Esophagus squamous epithelium (tissue), 5 donors: ENCODE measurements at regions not wholly inside any gene's neighbourhood (a gene's known extent, or its start where the extent isn't known, plus 50 kb on each side); places are given as distances from the start of the nearest gene placed in this dataset.

Experiments
- DNase-seq: peaks from one replicate; lab custom pipeline; 2025; lab: John Stamatoyannopoulos, UW
- H3K27ac ChIP-seq, 4 donors: fragments of 200-600 bp; sonication (generic); one replicate each; pipeline ENCODE4 v1.5.1; 2016 to 2019; ENCODE audit warnings: mild to moderate bottlenecking in 1 of 4
- H3K27me3 ChIP-seq, 4 donors: fragments of 200-600 bp; sonication (generic); 1 replicate in 3 of 4; 2 replicates in 1 of 4; pipeline versions ENCODE4 v1.5.1 to v1.6.0; 2017 to 2021; ENCODE audit warnings: antibody characterized with exemption in 1 of 4
- H3K36me3 ChIP-seq, 3 donors: fragments of 200-600 bp; sonication (generic); one replicate each; pipeline ENCODE4 v1.5.1; 2016 to 2019
- H3K4me1 ChIP-seq, 3 donors: fragments of 200-600 bp; sonication (generic); one replicate each; pipeline ENCODE4 v1.5.1; 2017 to 2019
- H3K4me3 ChIP-seq, 4 donors: fragments of 200-600 bp; sonication (generic); 1 replicate in 3 of 4; 2 replicates in 1 of 4; pipeline ENCODE4 v1.5.1; 2016 to 2019; ENCODE audit warnings: mild to moderate bottlenecking in 2 of 4, moderate library complexity in 1 of 4
- H3K9me3 ChIP-seq, 3 donors: fragments of 200-600 bp; sonication (generic); one replicate each; pipeline ENCODE4 v1.5.1; 2016 to 2019
- CTCF ChIP-seq, 6 experiments: fragments of 450-650 bp in 4 of 6; fragments of 200-600 bp in 2 of 6; sonication (generic) in 2 of 6; IDR thresholded peaks; one replicate each; pipeline ENCODE4 v1.5.1; 2016 to 2019; ENCODE audit warnings: antibody characterized with exemption in 6 of 6, mild to moderate bottlenecking in 4 of 6, moderate library complexity in 4 of 6
- POLR2A ChIP-seq, 4 donors: fragments of 450-650 bp; IDR thresholded peaks; one replicate each; pipeline ENCODE4 v1.6.1; 2017; ENCODE audit warnings: antibody characterized with exemption in 4 of 4, mild to moderate bottlenecking in 4 of 4, moderate library complexity in 3 of 4
- WGBS, 2 donors: methylation state at CpG; one replicate each; pipeline ENCODE4 v1.1.5; 2018; 5-methylcytosine and 5-hydroxymethylcytosine counted together
- intact Hi-C: fragments of 100-400 bp; cut with DNase I; formaldehyde crosslinking; loops from one replicate; pipeline ENCODE4 v1.15.0; 2022
- donor health status: DM: yes; HTN: yes; CAD: no.

- no peak overlapping the region for H3K4me3 ChIP-seq
- no peaks in the 10 kb centered on the region for H3K36me3 ChIP-seq
- no peaks in the 10 kb centered on the region for H3K9me3 ChIP-seq
- H3K4me1 ChIP-seq, result peaks cover 0 to 5% (median 0%) of the 10 kb centered on the region in 3 donors
- DNase-seq, result no peak
- WGBS, 2 donors, result 35 to 49% methylated on average over 5 of the region's 5 CpGs
- TF ChIP-seq POLR2A (IDR thresholded peaks at IDR 0.05) (no peak), CTCF (IDR thresholded peaks at IDR 0.05) (no peak)
- no peak overlapping the region for H3K27ac ChIP-seq
- peaks cover 0 to 3% (median 0%) of the 10 kb centered on the region in 4 donors for H3K27me3 ChIP-seq
- intact Hi-C loops, result no loop called here
Observed at GRCh38 chr4:185950891-185951290, 118.1 kb upstream of the TLR3 start.

- WGBS, 2 donors, result 80 to 88% methylated on average over 7 of the region's 7 CpGs
Observed at GRCh38 chr4:185955151-185955770, 113.7 kb upstream of the TLR3 start.

GRCh38 chr4:185955826-185956543 is 113.0 kb upstream of the TLR3 start:
- intact Hi-C loops, result no loop called here
- Histone ChIP-seq H3K9me3 (no peaks in the 10 kb centered on the region), H3K4me3 (no peak overlapping the region), H3K36me3 (no peaks in the 10 kb centered on the region), H3K27ac (no peak overlapping the region), H3K27me3 (peaks cover 0 to 7% (median 0%) of the 10 kb centered on the region in 4 donors), H3K4me1 (peaks cover 0 to 4% (median 0%) of the 10 kb centered on the region in 3 donors)
- TF ChIP-seq POLR2A (IDR thresholded peaks at IDR 0.05), result no peak
- no peak for TF ChIP-seq CTCF (IDR thresholded peaks at IDR 0.05)
- no peak for DNase-seq
- 72 to 79% methylated on average over 10 to 15 of the region's 15 CpGs for WGBS, 2 donors

More at GRCh38 chr4:185955151-185955770, 113.7 kb upstream of the TLR3 start:
- Histone ChIP-seq H3K27ac (no peak overlapping the region), H3K4me1 (peaks cover 0 to 5% (median 0%) of the 10 kb centered on the region in 3 donors), H3K27me3 (peaks cover 0 to 7% (median 0%) of the 10 kb centered on the region in 4 donors), H3K4me3 (no peak overlapping the region), H3K36me3 (no peaks in the 10 kb centered on the region), H3K9me3 (no peaks in the 10 kb centered on the region)
- no peak for DNase-seq
- intact Hi-C loops, result no loop called here
- TF ChIP-seq CTCF (IDR thresholded peaks at IDR 0.05), result no peak
- TF ChIP-seq POLR2A (IDR thresholded peaks at IDR 0.05), result no peak

GRCh38 chr4:185956544-185956940 is 112.4 kb upstream of the TLR3 start:
- no peaks in the 10 kb centered on the region for H3K4me1 ChIP-seq
- H3K4me3 ChIP-seq, result no peak overlapping the region
- H3K9me3 ChIP-seq, result no peaks in the 10 kb centered on the region
- intact Hi-C loops, result no loop called here
- no peak overlapping the region for H3K27ac ChIP-seq
- TF ChIP-seq CTCF (IDR thresholded peaks at IDR 0.05) (no peak), POLR2A (IDR thresholded peaks at IDR 0.05) (no peak)
- no peaks in the 10 kb centered on the region for H3K36me3 ChIP-seq
- H3K27me3 ChIP-seq, result peaks cover 0 to 7% (median 0%) of the 10 kb centered on the region in 4 donors
- WGBS, 2 donors, result 85 to 93% methylated on average over 4 of the region's 4 CpGs
- no peak for DNase-seq

- intact Hi-C loops, result no loop called here
- WGBS, 2 donors, result 89% methylated on average over 3 of the region's 3 CpGs
Observed at GRCh38 chr4:185958094-185958747, 110.7 kb upstream of the TLR3 start.

More at GRCh38 chr4:185958094-185958747, 110.7 kb upstream of the TLR3 start:
- Histone ChIP-seq H3K9me3 (no peaks in the 10 kb centered on the region), H3K4me3 (no peak overlapping the region), H3K27me3 (peaks cover 0 to 7% (median 0%) of the 10 kb centered on the region in 4 donors), H3K36me3 (no peaks in the 10 kb centered on the region), H3K27ac (no peak overlapping the region), H3K4me1 (no peaks in the 10 kb centered on the region)
- TF ChIP-seq CTCF (IDR thresholded peaks at IDR 0.05), result no peak
- TF ChIP-seq POLR2A (IDR thresholded peaks at IDR 0.05), result no peak
- no peak for DNase-seq
